SK-N-SH (cell line): ENCODE measurements at regions not wholly inside any gene's neighbourhood (a gene's known extent, or its start where the extent isn't known, plus 50 kb on each side); places are given as distances from the start of the nearest gene placed in this dataset.

ENCODE experiments used
- CTCF ChIA-PET: fragments of 300-600, 350-600 bp; formaldehyde crosslinking; extraction: SDS; loops from one replicate; lab custom pipeline; 2021; lab: Yijun Ruan, JAX
- POLR2A ChIA-PET: fragments of 350-600 bp; sonication (Branson Sonifier 250); formaldehyde crosslinking; extraction: SDS; loops from one replicate; lab custom pipeline; 2020; ENCODE audit warnings: antibody characterized with exemption, inconsistent platforms; lab: Yijun Ruan, JAX
- DNase-seq: peaks from one replicate; pipeline ENCODE4 v3.0.0; 2012
- H2AFZ ChIP-seq: fragments of 200-600 bp; sonication (generic); 2 replicates; pipeline ENCODE4 v1.8.1; 2016; ENCODE audit warnings: antibody characterized with exemption, mild to moderate bottlenecking, low read depth
- H3F3A ChIP-seq: fragments of 200-600 bp; sonication (generic); replicated peaks from 2 replicates; pipeline ENCODE3; 2016; ENCODE audit warnings: antibody characterized with exemption, mild to moderate bottlenecking; ENCODE audit not compliant: insufficient read depth
- H3K27ac ChIP-seq, 2 experiments: fragments of 200-500 bp in 1 of 2; fragments of 200-600 bp in 1 of 2; sonication (Bioruptor generic) in 1 of 2; sonication (generic), shearing (Covaris generic) in 1 of 2; 2 replicates each; pipeline versions ENCODE4 v1.5.1 to v1.6.1; 2014 to 2016; ENCODE audit warnings: low read depth in 2 of 2, inconsistent platforms in 1 of 2, low read length in 1 of 2, mild to moderate bottlenecking in 1 of 2, mixed read lengths in 1 of 2
- H3K27me3 ChIP-seq: fragments of 200-600 bp; sonication (generic), shearing (Covaris generic); 2 replicates; pipeline ENCODE4 v1.6.1; 2016; ENCODE audit warnings: mixed run types; ENCODE audit not compliant: insufficient read depth
- H3K36me3 ChIP-seq, 2 experiments: fragments of 200-500 bp in 1 of 2; fragments of 200-600 bp in 1 of 2; sonication (Bioruptor generic) in 1 of 2; sonication (generic) in 1 of 2; replicated peaks in 1 of 2; 2 replicates each; pipeline versions ENCODE3 to v1.5.1; 2014 to 2016; ENCODE audit warnings: low read length in 1 of 2, mild to moderate bottlenecking in 1 of 2; ENCODE audit not compliant: insufficient read depth in 2 of 2, control insufficient read depth in 1 of 2
- H3K4me1 ChIP-seq, 2 experiments: fragments of 200-500 bp in 1 of 2; fragments of 200-600 bp in 1 of 2; sonication (Bioruptor generic) in 1 of 2; sonication (generic), shearing (Covaris generic) in 1 of 2; 2 replicates each; pipeline versions ENCODE4 v1.5.1 to v1.6.1; 2014 to 2016; ENCODE audit warnings: low read depth in 1 of 2, low read length in 1 of 2, mixed run types in 1 of 2; ENCODE audit not compliant: insufficient read depth in 2 of 2, control insufficient read depth in 1 of 2
- H3K4me2 ChIP-seq: fragments of 200-600 bp; sonication (generic), shearing (Covaris generic); 2 replicates; pipeline ENCODE4 v1.6.1; 2017; ENCODE audit warnings: mixed run types
- H3K4me3 ChIP-seq, 2 experiments: fragments of 200-500 bp in 1 of 2; fragments of 200-600 bp in 1 of 2; sonication (Bioruptor generic) in 1 of 2; sonication (generic), shearing (Covaris generic) in 1 of 2; 2 replicates each; pipeline versions ENCODE4 v1.5.1 to v1.8.1; 2014 to 2016; ENCODE audit warnings: low read depth in 2 of 2, inconsistent platforms in 1 of 2, low read length in 1 of 2, mild to moderate bottlenecking in 1 of 2, mixed read lengths in 1 of 2, moderate library complexity in 1 of 2
- H3K79me2 ChIP-seq: fragments of 200-600 bp; sonication (generic); 2 replicates; pipeline ENCODE4 v1.8.1; 2017; ENCODE audit warnings: mild to moderate bottlenecking; ENCODE audit not compliant: insufficient read depth
- H3K9ac ChIP-seq: fragments of 200-600 bp; sonication (generic); 2 replicates; pipeline ENCODE4 v1.6.1; 2017; ENCODE audit warnings: mixed run types
- H3K9me2 ChIP-seq: fragments of 200-600 bp; sonication (generic); 2 replicates; pipeline ENCODE4 v1.6.1; 2017; ENCODE audit warnings: mixed run types
- H3K9me3 ChIP-seq: fragments of 200-600 bp; sonication (generic); 2 replicates; pipeline ENCODE4 v1.6.1; 2017; ENCODE audit warnings: mixed run types, mild to moderate bottlenecking, moderate library complexity
- H4K20me1 ChIP-seq: fragments of 200-600 bp; sonication (generic); 2 replicates; pipeline ENCODE4 v1.6.1; 2017; ENCODE audit warnings: mild to moderate bottlenecking, mixed run types; ENCODE audit not compliant: insufficient read depth
- CHD2 ChIP-seq: fragments of 150-350 bp; IDR thresholded peaks from 2 replicates; pipeline ENCODE4 v1.6.1; 2018; ENCODE audit warnings: low read length; ENCODE audit not compliant: partially characterized antibody
- CTCF ChIP-seq: fragments of 200-600 bp; sonication (generic); IDR thresholded peaks from 2 replicates; pipeline ENCODE4 v1.6.1; 2017; ENCODE audit warnings: antibody characterized with exemption, mild to moderate bottlenecking, moderate library complexity
- FOXJ3 ChIP-seq: sonication (generic); formaldehyde crosslinking; IDR thresholded peaks from 2 replicates; pipeline ENCODE4 v1.5.1; 2020; ENCODE audit warnings: mild to moderate bottlenecking, missing genetic modification reagents
- GABPA ChIP-seq: IDR thresholded peaks from 2 replicates; pipeline ENCODE4 v1.4.0; 2012; ENCODE audit warnings: low read depth, mild to moderate bottlenecking
- MAX ChIP-seq: IDR thresholded peaks from 2 replicates; pipeline ENCODE4 v1.4.0; 2012; ENCODE audit warnings: low read depth
- MEF2A ChIP-seq: IDR thresholded peaks from 2 replicates; pipeline ENCODE4 v1.4.0; 2012; ENCODE audit warnings: low read depth, borderline replicate concordance
- NFIC ChIP-seq: IDR thresholded peaks from 2 replicates; pipeline ENCODE4 v1.4.0; 2012; ENCODE audit warnings: borderline replicate concordance
- RAD21 ChIP-seq: IDR thresholded peaks from 2 replicates; pipeline ENCODE4 v1.6.1; 2012; ENCODE audit warnings: mild to moderate bottlenecking, low read length
- RCOR1 ChIP-seq: fragments of 150-350 bp; IDR thresholded peaks from 2 replicates; pipeline ENCODE4 v1.6.1; 2017; ENCODE audit warnings: antibody characterized with exemption, low read length
- SIN3A ChIP-seq: IDR thresholded peaks from 2 replicates; pipeline ENCODE4 v1.6.1; 2012; ENCODE audit warnings: low read depth, mild to moderate bottlenecking, low read length, moderate library complexity, borderline replicate concordance
- USF2 ChIP-seq: fragments of 150-350 bp; IDR thresholded peaks from 2 replicates; pipeline ENCODE4 v1.6.1; 2017; ENCODE audit warnings: antibody characterized with exemption, low read length, low read depth, borderline replicate concordance
- YY1 ChIP-seq: IDR thresholded peaks from 2 replicates; pipeline ENCODE4 v1.4.0; 2012; ENCODE audit warnings: low read depth, mild to moderate bottlenecking
- WGBS: methylation state at CpG from one replicate; pipeline ENCODE4 v1.1.6; 2017; ENCODE audit warnings: low lambda C conversion rate; 5-methylcytosine and 5-hydroxymethylcytosine counted together

GRCh38 chr1:5632224-5632623, 360.0 kb downstream of the NPHP4 start:
- TF ChIP-seq MEF2A (no peak), YY1 (no peak), NFIC (no peak)
- no peaks in the 10 kb centered on the region for H3K36me3 ChIP-seq
- ChIA-PET POLR2A (no interaction called here), CTCF (interaction anchor here (1.4 to 1.8 kb wide), 2 partner anchors 12 to 113 kb away, joined by 3 to 6 read pairs; no protein-coding TSS in a partner anchor)
- no peaks in the 10 kb centered on the region for H3K27me3 ChIP-seq
- no peak overlapping the region for H2AFZ ChIP-seq
- no peaks in the 10 kb centered on the region for H3K9me3 ChIP-seq
- H3K9ac ChIP-seq = no peak overlapping the region
- no peaks in the 10 kb centered on the region for H3K79me2 ChIP-seq
- H3K4me3 ChIP-seq = no peak overlapping the region
- H3K4me2 ChIP-seq = no peak overlapping the region
- 8% methylated on average over 4 of the region's 4 CpGs for WGBS
- H4K20me1 ChIP-seq = no peaks in the 10 kb centered on the region
- H3K4me1 ChIP-seq = no peaks in the 10 kb centered on the region; a peak in 1 of 4 replicates
- DNase-seq = no peak
- no peaks in the 10 kb centered on the region for H3K9me2 ChIP-seq
- H3K27ac ChIP-seq = no peak overlapping the region
- no peaks in the 10 kb centered on the region for H3F3A ChIP-seq

- ChIA-PET CTCF (interaction anchor here (0.7 to 0.9 kb wide), 2 partner anchors 7 to 118 kb away, joined by 3 read pairs; no protein-coding TSS in a partner anchor), POLR2A (no interaction called here)
- Histone ChIP-seq H3F3A (no peaks in the 10 kb centered on the region), H3K9ac (no peak overlapping the region), H3K9me2 (no peaks in the 10 kb centered on the region), H3K79me2 (no peaks in the 10 kb centered on the region), H3K4me2 (no peak overlapping the region)
- WGBS = 16% methylated on average over 2 of the region's 2 CpGs
- TF ChIP-seq RAD21 (no peak), SIN3A (no peak), USF2 (no peak), NFIC (no peak), FOXJ3 (CRISPR knock-in tag) (no peak), RCOR1 (no peak)
- TF ChIP-seq, all 33 proteins: peak for 0
- Histone ChIP-seq H3K9me3 (no peaks in the 10 kb centered on the region), H3K27ac (no peak overlapping the region), H2AFZ (no peak overlapping the region), H4K20me1 (no peaks in the 10 kb centered on the region), H3K4me1 (no peaks in the 10 kb centered on the region; a peak in 1 of 4 replicates), H3K4me3 (no peak overlapping the region), H3K36me3 (no peaks in the 10 kb centered on the region), H3K27me3 (no peaks in the 10 kb centered on the region)
- no peak for DNase-seq
Observed at GRCh38 chr1:5628416-5628815, 363.8 kb downstream of the NPHP4 start.

DNA sequence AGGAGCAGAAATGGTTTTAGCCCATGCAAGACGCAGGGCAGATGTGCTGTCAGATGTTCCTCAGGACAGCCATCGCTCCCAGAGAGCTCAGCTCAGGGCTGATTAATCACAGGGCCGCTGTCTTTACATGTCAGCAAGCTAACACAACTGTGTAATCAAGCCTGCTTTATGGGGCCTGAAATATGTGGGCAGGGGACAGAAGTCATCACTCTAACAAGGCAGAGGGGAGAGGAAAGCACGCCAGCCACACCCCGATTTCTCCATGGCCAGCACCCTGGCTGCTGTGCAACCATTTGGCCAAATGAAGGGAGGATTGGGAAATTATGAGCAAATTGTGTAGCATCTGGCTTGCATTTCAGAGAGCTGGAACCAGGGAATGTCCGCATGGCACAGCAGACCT, 368.8 kb downstream of the NPHP4 start:
- no peaks in the 10 kb centered on the region for H3K9me2 ChIP-seq
- H3K79me2 ChIP-seq = no peaks in the 10 kb centered on the region
- TF ChIP-seq MAX (no peak), MEF2A (no peak), CHD2 (no peak), CTCF (no peak), SIN3A (no peak), GABPA (no peak)
- H3K36me3 ChIP-seq = no peaks in the 10 kb centered on the region
- H2AFZ ChIP-seq = no peak overlapping the region
- no peak overlapping the region for H3K4me2 ChIP-seq
- H3F3A ChIP-seq = no peaks in the 10 kb centered on the region
- ChIA-PET CTCF (interaction anchor here (0.7 to 2.4 kb wide), 5 partner anchors 17 to 967 kb away, joined by 3 to 9 read pairs (median 3); no protein-coding TSS in a partner anchor), POLR2A (no interaction called here)
- WGBS = 29% methylated on average over 5 of the region's 6 CpGs
- DNase-seq = no peak
- H3K4me1 ChIP-seq = peaks cover 0 to 8% of the 10 kb centered on the region in 2 experiments; a peak in 1 of 4 replicates
- H3K27ac ChIP-seq = no peak overlapping the region
- no peaks in the 10 kb centered on the region for H3K9me3 ChIP-seq
- H3K9ac ChIP-seq = no peak overlapping the region
- H4K20me1 ChIP-seq = no peaks in the 10 kb centered on the region
- H3K27me3 ChIP-seq = no peaks in the 10 kb centered on the region
- H3K4me3 ChIP-seq = no peak overlapping the region
